GM12878 (cell line): ENCODE measurements at regions not wholly inside any gene's neighbourhood (a gene's known extent, or its start where the extent isn't known, plus 50 kb on each side); places are given as distances from the start of the nearest gene placed in this dataset.

Experiments
- ATAC-seq: fragments of 200-7000 bp; cut with Tn5 transposase; 3 replicates; pipeline ENCODE4 v1.9.1; 2020; ENCODE audit warnings: mild to moderate bottlenecking, moderate library complexity
- BruUV-seq: library from RNA; stranded (reverse); fragments of 400-500 nt; replicated peaks from 2 replicates; lab custom pipeline; 2021; lab: Mats Ljungman, UMichigan
- CTCF ChIA-PET: fragments of 300-600 bp; sonication (Branson Sonifier 250); formaldehyde crosslinking; extraction: SDS; loops from one replicate; lab custom pipeline; 2021; ENCODE audit warnings: inconsistent platforms; lab: Yijun Ruan, JAX
- POLR2A ChIA-PET: fragments of 350-600 bp; formaldehyde crosslinking; extraction: SDS; loops from one replicate; lab custom pipeline; 2021; ENCODE audit warnings: inconsistent platforms; lab: Charles Lee
- RAD21 ChIA-PET: fragments of 300-600 bp; sonication (Branson Sonifier 250); formaldehyde crosslinking; loops from one replicate; lab custom pipeline; 2023; ENCODE audit warnings: antibody characterized with exemption; ENCODE audit not compliant: unreplicated experiment; lab: Charles Lee
- SMC1A ChIA-PET: fragments of 300-600 bp; sonication (Branson Sonifier 250); formaldehyde crosslinking; loops from one replicate; lab custom pipeline; 2023; ENCODE audit not compliant: unreplicated experiment, uncharacterized antibody; lab: Charles Lee
- DNase-seq: peaks from one replicate; pipeline ENCODE4 v3.0.0-alpha.2; 2011; ENCODE audit warnings: low read depth, low spot score
- FAIRE-seq: peaks from 3 replicates; lab custom pipeline; 2011; peaks lifted over from hg19 to GRCh38; lab: Jason Lieb, UNC
- H2AFZ ChIP-seq: 2 replicates; pipeline ENCODE4 v1.6.0; 2011; ENCODE audit warnings: low read depth, low read length, control low read depth; ENCODE audit not compliant: control insufficient read depth
- H3K27ac ChIP-seq: 2 replicates; pipeline ENCODE4 v1.5.1; 2011; ENCODE audit warnings: control low read depth; ENCODE audit not compliant: control insufficient read depth, insufficient read depth
- H3K27me3 ChIP-seq, 2 experiments: replicated peaks in 1 of 2; 2 replicates each; pipeline versions ENCODE4 v1.6.0 to v1.6.1; 2011; ENCODE audit warnings: low read length in 1 of 2; ENCODE audit not compliant: control insufficient read depth in 2 of 2, insufficient read depth in 2 of 2
- H3K36me3 ChIP-seq, 2 experiments: 2 replicates each; pipeline ENCODE4 v1.5.1; 2011; ENCODE audit warnings: low read length in 1 of 2; ENCODE audit not compliant: control insufficient read depth in 2 of 2, insufficient read depth in 2 of 2
- H3K4me1 ChIP-seq: 2 replicates; pipeline ENCODE4 v1.6.1; 2011; ENCODE audit warnings: mild to moderate bottlenecking, low read length, moderate library complexity, mixed read lengths; ENCODE audit not compliant: control insufficient read depth, insufficient read depth
- H3K4me2 ChIP-seq: 2 replicates; pipeline ENCODE4 v1.6.0; 2011; ENCODE audit warnings: control low read depth; ENCODE audit not compliant: control insufficient read depth, insufficient read depth
- H3K4me3 ChIP-seq: fragments of 200-600 bp; sonication (generic); 2 replicates; pipeline ENCODE4 v1.5.1; 2016
- H3K79me2 ChIP-seq: 2 replicates; pipeline ENCODE4 v1.6.0; 2011; ENCODE audit warnings: low read length; ENCODE audit not compliant: control insufficient read depth, insufficient read depth
- H3K9ac ChIP-seq: 2 replicates; pipeline ENCODE4 v1.8.0; 2011; ENCODE audit warnings: low read length, control low read depth, mixed read lengths; ENCODE audit not compliant: control insufficient read depth, insufficient read depth
- H3K9me3 ChIP-seq: replicated peaks from 3 replicates; pipeline ENCODE4 v1.5.1; 2011; ENCODE audit warnings: mild to moderate bottlenecking, low read length; ENCODE audit not compliant: control insufficient read depth, insufficient read depth
- H4K20me1 ChIP-seq: 2 replicates; pipeline ENCODE4 v1.6.0; 2011; ENCODE audit not compliant: control insufficient read depth, insufficient read depth
- ESRRA ChIP-seq: IDR thresholded peaks from 2 replicates; pipeline ENCODE4 v1.6.1; 2012; ENCODE audit warnings: mild to moderate bottlenecking, low read length, improper control_type of control experiment
- HDAC6 ChIP-seq: fragments of 200-600 bp; sonication (generic); IDR thresholded peaks from one replicate; pipeline ENCODE4 v1.8.0; 2017; ENCODE audit warnings: antibody characterized with exemption; ENCODE audit not compliant: unreplicated experiment
- HDGF ChIP-seq: fragments of 450-650 bp; IDR thresholded peaks from 2 replicates; pipeline ENCODE4 v1.6.1; 2016; ENCODE audit warnings: antibody characterized with exemption
- LARP7 ChIP-seq: fragments of 450-650 bp; IDR thresholded peaks from 2 replicates; pipeline ENCODE4 v1.6.1; 2017; ENCODE audit warnings: mild to moderate bottlenecking
- RAD51 ChIP-seq: fragments of 450-650 bp; IDR thresholded peaks from 2 replicates; pipeline ENCODE4 v1.6.1; 2016; ENCODE audit warnings: moderate library complexity, mild to moderate bottlenecking, inconsistent platforms
- SREBF1 ChIP-seq: IDR thresholded peaks from 2 replicates; pipeline ENCODE4 v1.6.1; 2012; ENCODE audit warnings: mild to moderate bottlenecking, low read length
- SUPT20H ChIP-seq: IDR thresholded peaks from 2 replicates; pipeline ENCODE4 v1.6.1; 2011; ENCODE audit warnings: low read depth, mild to moderate bottlenecking, low read length, moderate library complexity, borderline replicate concordance; ENCODE audit not compliant: control insufficient read depth
- TARDBP ChIP-seq: IDR thresholded peaks from 2 replicates; pipeline ENCODE4 v1.6.1; 2016; ENCODE audit warnings: borderline replicate concordance
- YY1 ChIP-seq: IDR thresholded peaks from 2 replicates; pipeline ENCODE4 v1.6.1; 2011; ENCODE audit warnings: low read depth, mild to moderate bottlenecking, low read length
- ZNF384 ChIP-seq: IDR thresholded peaks from 2 replicates; pipeline ENCODE4 v1.6.1; 2012; ENCODE audit warnings: low read depth, mild to moderate bottlenecking, low read length, improper control_type of control experiment, borderline replicate concordance
- WGBS: methylation state at CpG from one replicate; pipeline ENCODE4 v1.1.6; 2016; ENCODE audit warnings: low lambda C conversion rate; ENCODE audit not compliant: insufficient replicate concordance, insufficient coverage; ENCODE audit errors: missing lambda C conversion rate; 5-methylcytosine and 5-hydroxymethylcytosine counted together
- in situ Hi-C: fragments of 300-500 bp; cut with MboI; formaldehyde crosslinking; loops from 9 replicates; pipeline ENCODE4 v1.14.3; 2018; ENCODE audit warnings: mixed read lengths
- intact Hi-C: fragments of 100-400 bp; cut with micrococcal nuclease; formaldehyde crosslinking; loops from one replicate; pipeline ENCODE4 v1.14.2; 2022; ENCODE audit not compliant: unreplicated experiment
- TF ChIP-seq, protein P1 (sequence below): fragments of 450-650 bp; IDR thresholded peaks from 2 replicates; pipeline ENCODE4 v1.6.1; 2017; ENCODE audit warnings: antibody characterized with exemption, mild to moderate bottlenecking, moderate library complexity
- TF ChIP-seq, protein P2 (sequence below): fragments of 450-650 bp; IDR thresholded peaks from 2 replicates; pipeline ENCODE4 v1.6.1; 2017; ENCODE audit warnings: mild to moderate bottlenecking
- TF ChIP-seq, protein P3 (sequence below): IDR thresholded peaks from 2 replicates; pipeline ENCODE4 v1.6.1; 2011; ENCODE audit warnings: mild to moderate bottlenecking, low read depth, low read length, moderate library complexity; ENCODE audit not compliant: insufficient replicate concordance
- TF ChIP-seq, protein P4 (sequence below): fragments of 450-650 bp; IDR thresholded peaks from 2 replicates; pipeline ENCODE4 v1.6.1; 2018; ENCODE audit warnings: borderline replicate concordance, mild to moderate bottlenecking; ENCODE audit not compliant: partially characterized antibody

DNA sequence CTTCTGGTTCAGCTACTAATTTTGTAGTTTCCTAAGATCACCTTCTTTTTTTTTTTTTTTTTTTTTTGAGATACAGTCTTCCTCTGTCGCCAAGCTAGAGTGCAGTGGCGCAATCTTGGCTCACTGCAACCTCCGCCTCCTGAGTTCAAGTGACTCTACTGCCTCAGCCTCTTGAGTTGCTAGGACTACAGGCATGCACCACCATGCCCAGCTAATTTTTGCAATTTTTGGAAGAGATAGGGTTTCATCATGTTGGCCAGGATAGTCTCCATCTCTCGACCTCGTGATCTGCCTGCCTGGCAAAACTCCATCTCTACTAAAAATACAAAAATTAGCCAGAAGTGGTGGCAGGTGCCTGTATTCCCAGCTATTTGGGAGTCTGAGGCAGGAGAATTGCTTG is 301.5 kb upstream of the TFPI start (continued):
- TF ChIP-seq, protein P1, sequence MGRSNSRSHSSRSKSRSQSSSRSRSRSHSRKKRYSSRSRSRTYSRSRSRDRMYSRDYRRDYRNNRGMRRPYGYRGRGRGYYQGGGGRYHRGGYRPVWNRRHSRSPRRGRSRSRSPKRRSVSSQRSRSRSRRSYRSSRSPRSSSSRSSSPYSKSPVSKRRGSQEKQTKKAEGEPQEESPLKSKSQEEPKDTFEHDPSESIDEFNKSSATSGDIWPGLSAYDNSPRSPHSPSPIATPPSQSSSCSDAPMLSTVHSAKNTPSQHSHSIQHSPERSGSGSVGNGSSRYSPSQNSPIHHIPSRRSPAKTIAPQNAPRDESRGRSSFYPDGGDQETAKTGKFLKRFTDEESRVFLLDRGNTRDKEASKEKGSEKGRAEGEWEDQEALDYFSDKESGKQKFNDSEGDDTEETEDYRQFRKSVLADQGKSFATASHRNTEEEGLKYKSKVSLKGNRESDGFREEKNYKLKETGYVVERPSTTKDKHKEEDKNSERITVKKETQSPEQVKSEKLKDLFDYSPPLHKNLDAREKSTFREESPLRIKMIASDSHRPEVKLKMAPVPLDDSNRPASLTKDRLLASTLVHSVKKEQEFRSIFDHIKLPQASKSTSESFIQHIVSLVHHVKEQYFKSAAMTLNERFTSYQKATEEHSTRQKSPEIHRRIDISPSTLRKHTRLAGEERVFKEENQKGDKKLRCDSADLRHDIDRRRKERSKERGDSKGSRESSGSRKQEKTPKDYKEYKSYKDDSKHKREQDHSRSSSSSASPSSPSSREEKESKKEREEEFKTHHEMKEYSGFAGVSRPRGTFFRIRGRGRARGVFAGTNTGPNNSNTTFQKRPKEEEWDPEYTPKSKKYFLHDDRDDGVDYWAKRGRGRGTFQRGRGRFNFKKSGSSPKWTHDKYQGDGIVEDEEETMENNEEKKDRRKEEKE, result no peak
- TF ChIP-seq YY1, result no peak
- TF ChIP-seq ZNF384, result no peak
- no peak for TF ChIP-seq HDGF

DNA sequence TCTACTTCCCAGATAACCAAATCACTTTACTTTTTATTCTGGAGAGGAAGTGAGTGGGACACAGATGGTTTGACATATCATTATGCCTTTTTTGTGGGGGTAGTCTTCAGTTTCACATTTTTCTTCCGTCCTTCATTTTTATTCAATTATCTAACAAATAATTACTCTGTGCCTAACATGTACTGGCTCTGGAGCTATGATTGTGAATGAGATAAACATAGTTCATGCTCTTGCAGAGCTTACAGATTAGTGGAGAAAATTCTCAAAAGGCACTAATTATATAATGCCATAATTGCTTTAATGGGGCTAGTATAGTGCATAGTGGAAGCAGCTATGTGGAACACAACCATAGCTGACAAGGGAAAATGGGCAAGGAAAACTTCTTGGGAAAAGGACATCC is 303.6 kb upstream of the TFPI start:
- H3K4me2 ChIP-seq, result no peak overlapping the region
- intact Hi-C loops (no loop called here), in situ Hi-C loops (no loop called here)
- H3K4me1 ChIP-seq, result no peaks in the 10 kb centered on the region
- no peaks in the 10 kb centered on the region for H3K27me3 ChIP-seq
- no peaks in the 10 kb centered on the region for H3K36me3 ChIP-seq
- ChIA-PET RAD21 (no interaction called here), CTCF (interaction anchor here (1.4 kb wide), 1 partner anchor 358 kb away, joined by 3 read pairs; no protein-coding TSS in a partner anchor), POLR2A (no interaction called here), SMC1A (interaction anchor here (1.2 kb wide), 1 partner anchor 13 kb away, joined by 3 read pairs; no protein-coding TSS in a partner anchor)
- no peak overlapping the region for H3K4me3 ChIP-seq
- H3K79me2 ChIP-seq, result no peaks in the 10 kb centered on the region
- H4K20me1 ChIP-seq, result no peaks in the 10 kb centered on the region
- ATAC-seq (no peak), FAIRE-seq (no peak), DNase-seq (no peak)
- H3K9me3 ChIP-seq, result no peaks in the 10 kb centered on the region
- 41% methylated on average over 1 of the region's 1 CpG for WGBS
- no peak overlapping the region for H2AFZ ChIP-seq
- H3K9ac ChIP-seq, result no peak overlapping the region
- BruUV-seq, result no TSS peak
- no peak overlapping the region for H3K27ac ChIP-seq
- TF ChIP-seq, protein P2, sequence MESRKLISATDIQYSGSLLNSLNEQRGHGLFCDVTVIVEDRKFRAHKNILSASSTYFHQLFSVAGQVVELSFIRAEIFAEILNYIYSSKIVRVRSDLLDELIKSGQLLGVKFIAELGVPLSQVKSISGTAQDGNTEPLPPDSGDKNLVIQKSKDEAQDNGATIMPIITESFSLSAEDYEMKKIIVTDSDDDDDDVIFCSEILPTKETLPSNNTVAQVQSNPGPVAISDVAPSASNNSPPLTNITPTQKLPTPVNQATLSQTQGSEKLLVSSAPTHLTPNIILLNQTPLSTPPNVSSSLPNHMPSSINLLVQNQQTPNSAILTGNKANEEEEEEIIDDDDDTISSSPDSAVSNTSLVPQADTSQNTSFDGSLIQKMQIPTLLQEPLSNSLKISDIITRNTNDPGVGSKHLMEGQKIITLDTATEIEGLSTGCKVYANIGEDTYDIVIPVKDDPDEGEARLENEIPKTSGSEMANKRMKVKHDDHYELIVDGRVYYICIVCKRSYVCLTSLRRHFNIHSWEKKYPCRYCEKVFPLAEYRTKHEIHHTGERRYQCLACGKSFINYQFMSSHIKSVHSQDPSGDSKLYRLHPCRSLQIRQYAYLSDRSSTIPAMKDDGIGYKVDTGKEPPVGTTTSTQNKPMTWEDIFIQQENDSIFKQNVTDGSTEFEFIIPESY, result no peak
- no peak for TF ChIP-seq HDAC6
- no peak for TF ChIP-seq SUPT20H
- TF ChIP-seq TARDBP, result no peak
- no peak for TF ChIP-seq LARP7
- no peak for TF ChIP-seq ESRRA
- TF ChIP-seq, protein P3, sequence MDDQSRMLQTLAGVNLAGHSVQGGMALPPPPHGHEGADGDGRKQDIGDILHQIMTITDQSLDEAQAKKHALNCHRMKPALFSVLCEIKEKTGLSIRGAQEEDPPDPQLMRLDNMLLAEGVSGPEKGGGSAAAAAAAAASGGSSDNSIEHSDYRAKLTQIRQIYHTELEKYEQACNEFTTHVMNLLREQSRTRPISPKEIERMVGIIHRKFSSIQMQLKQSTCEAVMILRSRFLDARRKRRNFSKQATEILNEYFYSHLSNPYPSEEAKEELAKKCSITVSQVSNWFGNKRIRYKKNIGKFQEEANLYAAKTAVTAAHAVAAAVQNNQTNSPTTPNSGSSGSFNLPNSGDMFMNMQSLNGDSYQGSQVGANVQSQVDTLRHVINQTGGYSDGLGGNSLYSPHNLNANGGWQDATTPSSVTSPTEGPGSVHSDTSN, result no peak
- no peak for TF ChIP-seq RAD51
- TF ChIP-seq SREBF1, result no peak
- TF ChIP-seq, protein P4, sequence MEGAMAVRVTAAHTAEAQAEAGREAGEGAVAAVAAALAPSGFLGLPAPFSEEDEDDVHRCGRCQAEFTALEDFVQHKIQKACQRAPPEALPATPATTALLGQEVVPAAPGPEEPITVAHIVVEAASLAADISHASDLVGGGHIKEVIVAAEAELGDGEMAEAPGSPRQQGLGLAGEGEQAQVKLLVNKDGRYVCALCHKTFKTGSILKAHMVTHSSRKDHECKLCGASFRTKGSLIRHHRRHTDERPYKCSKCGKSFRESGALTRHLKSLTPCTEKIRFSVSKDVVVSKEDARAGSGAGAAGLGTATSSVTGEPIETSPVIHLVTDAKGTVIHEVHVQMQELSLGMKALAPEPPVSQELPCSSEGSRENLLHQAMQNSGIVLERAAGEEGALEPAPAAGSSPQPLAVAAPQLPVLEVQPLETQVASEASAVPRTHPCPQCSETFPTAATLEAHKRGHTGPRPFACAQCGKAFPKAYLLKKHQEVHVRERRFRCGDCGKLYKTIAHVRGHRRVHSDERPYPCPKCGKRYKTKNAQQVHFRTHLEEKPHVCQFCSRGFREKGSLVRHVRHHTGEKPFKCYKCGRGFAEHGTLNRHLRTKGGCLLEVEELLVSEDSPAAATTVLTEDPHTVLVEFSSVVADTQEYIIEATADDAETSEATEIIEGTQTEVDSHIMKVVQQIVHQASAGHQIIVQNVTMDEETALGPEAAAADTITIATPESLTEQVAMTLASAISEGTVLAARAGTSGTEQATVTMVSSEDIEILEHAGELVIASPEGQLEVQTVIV, result no peak
